OCI-LY1 (cell line): ENCODE measurements at regions not wholly inside any gene's neighbourhood (a gene's known extent, or its start where the extent isn't known, plus 50 kb on each side); places are given as distances from the start of the nearest gene placed in this dataset.

Source experiments
- H2AFZ ChIP-seq: fragments of 200-600 bp; sonication (generic), shearing (Covaris generic); 2 replicates; pipeline ENCODE4 v1.6.0; 2014; ENCODE audit warnings: antibody characterized with exemption, mild to moderate bottlenecking, low read length
- H3F3A ChIP-seq: fragments of 200-600 bp; sonication (generic), shearing (Covaris generic); 2 replicates; pipeline ENCODE4 v1.6.0; 2014; ENCODE audit warnings: mild to moderate bottlenecking, antibody characterized with exemption, low read length, moderate library complexity; ENCODE audit not compliant: insufficient read depth
- H3K27ac ChIP-seq: fragments of 200-600 bp; sonication (generic); 2 replicates; pipeline ENCODE4 v1.5.1; 2014; ENCODE audit warnings: low read length, mixed run types, mild to moderate bottlenecking, low read depth; ENCODE audit not compliant: poor library complexity, severe bottlenecking
- H3K27me3 ChIP-seq: fragments of 200-600 bp; sonication (generic); 2 replicates; pipeline ENCODE4 v1.6.0; 2014; ENCODE audit warnings: antibody characterized with exemption, mild to moderate bottlenecking, low read length, moderate library complexity; ENCODE audit not compliant: insufficient read depth
- H3K36me3 ChIP-seq: fragments of 200-600 bp; sonication (generic); 2 replicates; pipeline ENCODE4 v1.6.1; 2014; ENCODE audit warnings: mild to moderate bottlenecking, antibody characterized with exemption, low read length, moderate library complexity, mixed read lengths; ENCODE audit not compliant: insufficient read depth
- H3K4me1 ChIP-seq: fragments of 200-600 bp; sonication (generic); 2 replicates; pipeline ENCODE4 v1.5.1; 2014; ENCODE audit warnings: mild to moderate bottlenecking, low read length, moderate library complexity; ENCODE audit not compliant: insufficient read depth, severe bottlenecking
- H3K4me2 ChIP-seq: fragments of 200-600 bp; sonication (generic), shearing (Covaris generic); 2 replicates; pipeline ENCODE4 v1.6.1; 2014; ENCODE audit warnings: low read length
- H3K4me3 ChIP-seq: fragments of 200-600 bp; sonication (generic); 2 replicates; pipeline ENCODE4 v1.5.1; 2014; ENCODE audit warnings: low read length, low read depth, mild to moderate bottlenecking, mixed read lengths; ENCODE audit not compliant: poor library complexity, severe bottlenecking
- H3K79me2 ChIP-seq: fragments of 200-600 bp; shearing (Covaris generic); 2 replicates; pipeline ENCODE4 v1.6.1; 2016; ENCODE audit warnings: mixed run types, low read length, mixed read lengths; ENCODE audit not compliant: insufficient read depth
- H3K9ac ChIP-seq: fragments of 200-600 bp; sonication (generic), shearing (Covaris generic); 2 replicates; pipeline ENCODE4 v1.6.1; 2014; ENCODE audit warnings: mild to moderate bottlenecking, low read length, mixed read lengths
- H3K9me2 ChIP-seq: fragments of 200-600 bp; sonication (generic), shearing (Covaris generic); 2 replicates; pipeline ENCODE4 v1.6.1; 2014; ENCODE audit warnings: low read depth, mild to moderate bottlenecking, low read length, mixed read lengths
- H3K9me3 ChIP-seq: fragments of 200-600 bp; shearing (Covaris generic); 2 replicates; pipeline ENCODE4 v1.6.1; 2014; ENCODE audit warnings: low read length, mixed read lengths
- H4K20me1 ChIP-seq: fragments of 200-600 bp; sonication (generic), shearing (Covaris generic); 2 replicates; pipeline ENCODE4 v1.6.0; 2016; ENCODE audit warnings: mild to moderate bottlenecking, low read length; ENCODE audit not compliant: insufficient read depth
- CTCF ChIP-seq: fragments of 200-600 bp; sonication (generic), shearing (Covaris generic); IDR thresholded peaks from 2 replicates; pipeline ENCODE4 v1.5.1; 2017; ENCODE audit warnings: mild to moderate bottlenecking, antibody characterized with exemption, low read length, moderate library complexity, mixed read lengths
- EZH2 ChIP-seq: fragments of 200-600 bp; sonication (generic), shearing (Covaris generic); IDR thresholded peaks from 2 replicates; pipeline ENCODE4 v1.8.0; 2017; ENCODE audit warnings: borderline replicate concordance, mixed run types, mild to moderate bottlenecking, antibody characterized with exemption, low read length, moderate library complexity, mixed read lengths

- Histone ChIP-seq H3K4me2 (no peak overlapping the region), H3K27me3 (no peaks in the 10 kb centered on the region), H4K20me1 (no peaks in the 10 kb centered on the region), H3F3A (no peaks in the 10 kb centered on the region), H3K9ac (no peak overlapping the region), H3K27ac (no peak overlapping the region), H3K4me1 (no peaks in the 10 kb centered on the region), H2AFZ (no peak overlapping the region), H3K9me2 (no peaks in the 10 kb centered on the region), H3K4me3 (no peak overlapping the region), H3K36me3 (no peaks in the 10 kb centered on the region), H3K9me3 (no peaks in the 10 kb centered on the region), H3K79me2 (no peaks in the 10 kb centered on the region)
- TF ChIP-seq CTCF: no peak
- no peak for TF ChIP-seq EZH2
These were observed 481.7 kb upstream of the PRR20A start for GRCh38 chr13:56659041-56659471.

GRCh38 chr13:56670563-56670962 is 470.2 kb upstream of the PRR20A start:
- Histone ChIP-seq H3K9me3 (no peaks in the 10 kb centered on the region), H3K4me2 (no peak overlapping the region), H3K4me1 (no peaks in the 10 kb centered on the region), H3F3A (no peaks in the 10 kb centered on the region), H3K27me3 (no peaks in the 10 kb centered on the region), H3K9ac (no peak overlapping the region), H3K36me3 (no peaks in the 10 kb centered on the region), H3K9me2 (no peaks in the 10 kb centered on the region), H3K27ac (no peak overlapping the region), H3K4me3 (no peak overlapping the region), H3K79me2 (no peaks in the 10 kb centered on the region), H2AFZ (no peak overlapping the region), H4K20me1 (no peaks in the 10 kb centered on the region)
- TF ChIP-seq EZH2 (no peak), CTCF (no peak)

- H3K27ac ChIP-seq: no peak overlapping the region
- H3K9me2 ChIP-seq: no peaks in the 10 kb centered on the region
- H3K9me3 ChIP-seq: no peaks in the 10 kb centered on the region
- H3K4me3 ChIP-seq: no peak overlapping the region
- H4K20me1 ChIP-seq: no peaks in the 10 kb centered on the region
- no peaks in the 10 kb centered on the region for H3K27me3 ChIP-seq
- no peaks in the 10 kb centered on the region for H3K4me1 ChIP-seq
- TF ChIP-seq CTCF: no peak
- no peak for TF ChIP-seq EZH2
- no peak overlapping the region for H3K4me2 ChIP-seq
- H3K79me2 ChIP-seq: no peaks in the 10 kb centered on the region
- H3F3A ChIP-seq: no peaks in the 10 kb centered on the region
- no peak overlapping the region for H3K9ac ChIP-seq
- H3K36me3 ChIP-seq: no peaks in the 10 kb centered on the region
- H2AFZ ChIP-seq: no peak overlapping the region
These were observed 459.3 kb upstream of the PRR20A start for GRCh38 chr13:56681404-56681803.
